Body of pancreas (tissue), 4 donors: ENCODE measurements at regions not wholly inside any gene's neighbourhood (a gene's known extent, or its start where the extent isn't known, plus 50 kb on each side); places are given as distances from the start of the nearest gene placed in this dataset.
"Not testable (repeated sequence)": the region's sequence is repeated elsewhere in the genome, so short reads cannot be mapped to it uniquely, and the experiment has no call there.

Experiments
- ATAC-seq: fragments of 150-250 bp; one replicate; pipeline ENCODE4 v1.9.1; 2016
- DNase-seq, 4 donors: peaks; one replicate each; pipeline ENCODE4 v3.0.0-alpha.2; 2019
- H3K27ac ChIP-seq, 4 donors: fragments of 200-600 bp; sonication (generic); 1 replicate in 3 of 4; 2 replicates in 1 of 4; pipeline versions ENCODE4 v1.5.1 to v1.6.1; 2016 to 2019; ENCODE audit warnings: mild to moderate bottlenecking in 1 of 4, mixed read lengths in 1 of 4, moderate library complexity in 1 of 4
- H3K27me3 ChIP-seq, 2 donors: fragments of 200-600 bp; sonication (generic); one replicate each; pipeline ENCODE4 v1.6.0; 2016; ENCODE audit warnings: mild to moderate bottlenecking in 1 of 2
- H3K36me3 ChIP-seq, 2 donors: fragments of 200-600 bp; sonication (generic); replicated peaks in 1 of 2; 2 replicates each; pipeline ENCODE4 v1.5.1; 2016; ENCODE audit warnings: low read depth in 2 of 2; ENCODE audit not compliant: insufficient read depth in 1 of 2
- H3K4me1 ChIP-seq: fragments of 200-600 bp; sonication (generic); one replicate; pipeline ENCODE4 v1.6.0; 2016
- H3K4me3 ChIP-seq, 2 donors: fragments of 200-600 bp; sonication (generic); 1 replicate in 1 of 2; 2 replicates in 1 of 2; pipeline ENCODE4 v1.5.1; 2016 to 2019
- H3K9me3 ChIP-seq, 3 donors: fragments of 200-600 bp; sonication (generic); 1 replicate in 2 of 3; 2 replicates in 1 of 3; pipeline ENCODE4 v1.5.1; 2016
- CTCF ChIP-seq, 7 experiments: fragments of 450-650 bp in 4 of 7; fragments of 200-600 bp in 3 of 7; sonication (generic) in 3 of 7; IDR thresholded peaks; one replicate each; pipeline ENCODE4 v1.5.1; 2016 to 2019; ENCODE audit warnings: antibody characterized with exemption in 7 of 7
- POLR2A ChIP-seq, 3 donors: fragments of 450-650 bp; IDR thresholded peaks; one replicate each; pipeline ENCODE4 v1.6.1; 2016; ENCODE audit warnings: antibody characterized with exemption in 3 of 3, mild to moderate bottlenecking in 2 of 3
- WGBS, 2 donors: methylation state at CpG; one replicate each; pipeline ENCODE4 v1.1.5; 2017; 5-methylcytosine and 5-hydroxymethylcytosine counted together
- intact Hi-C: fragments of 100-400 bp; cut with DNase I; formaldehyde crosslinking; loops from one replicate; pipeline ENCODE4 v1.15.1; 2023

DNA sequence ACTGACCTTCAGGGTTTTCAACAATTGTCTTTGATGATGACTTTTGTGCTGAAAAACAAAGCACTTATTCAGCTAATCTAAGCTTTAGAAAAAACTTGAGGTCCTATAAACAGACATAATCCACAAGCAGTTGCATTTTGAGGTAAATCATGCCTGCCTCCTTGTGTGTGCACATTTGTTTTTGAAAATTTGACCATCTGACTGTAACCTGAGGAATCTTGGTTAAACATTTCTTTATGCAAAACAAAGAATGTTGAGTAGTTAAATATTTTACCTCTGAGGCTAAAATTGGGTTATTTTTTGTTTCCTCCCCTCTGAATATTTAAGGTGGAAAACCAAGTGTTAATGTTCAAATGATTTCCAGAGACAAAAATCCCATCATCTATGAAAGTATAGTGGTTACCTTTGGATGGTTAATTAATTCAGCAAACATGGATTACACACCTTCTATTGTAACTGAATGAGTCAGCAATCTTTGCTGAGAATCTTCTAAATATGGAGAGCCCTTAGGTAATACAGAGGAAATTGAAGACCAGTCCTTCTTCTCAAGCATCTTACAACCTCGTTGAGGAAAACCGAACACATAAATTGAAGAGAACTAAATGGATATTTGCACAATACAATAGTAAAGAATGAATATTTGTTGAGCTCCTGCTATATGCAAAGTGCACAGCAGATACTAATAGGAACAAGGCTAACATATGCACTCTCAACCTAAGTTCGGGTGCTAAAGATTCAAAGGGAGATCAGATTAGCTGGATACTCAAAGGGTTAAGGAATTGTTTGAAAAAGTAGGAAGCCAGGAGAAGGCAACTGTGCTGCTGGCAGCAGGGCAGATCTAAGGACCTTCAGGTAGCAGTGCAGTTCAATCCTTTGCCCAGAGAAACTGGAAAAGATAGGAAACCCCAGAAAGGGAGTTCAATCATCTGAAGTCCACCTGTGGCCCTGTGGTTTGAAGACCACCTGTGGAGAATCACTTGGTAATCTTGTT is 115.2 kb downstream of the BMP4 start:
- Histone ChIP-seq H3K27me3 (no peaks in the 10 kb centered on the region), H3K9me3 (no peaks in the 10 kb centered on the region), H3K4me1 (peaks cover 12% of the 10 kb centered on the region), H3K4me3 (no peak overlapping the region), H3K27ac (peak overlapping the region in 2 of 4 donors; percentile 51 to 58), H3K36me3 (no peaks in the 10 kb centered on the region)
- no peak for ATAC-seq
- TF ChIP-seq CTCF (IDR thresholded peaks at IDR 0.05), result no peak
- TF ChIP-seq POLR2A (IDR thresholded peaks at IDR 0.05), result no peak
- WGBS, 2 donors, result 65 to 72% methylated on average over 3 of the region's 3 CpGs
- no peak for DNase-seq
- intact Hi-C loops, result no loop called here

GRCh38 chr14:53840444-53840843 is 116.2 kb downstream of the BMP4 start:
- no peak for TF ChIP-seq CTCF (IDR thresholded peaks at IDR 0.05)
- TF ChIP-seq POLR2A (IDR thresholded peaks at IDR 0.05), result no peak
- Histone ChIP-seq H3K4me1 (peaks cover 12% of the 10 kb centered on the region), H3K36me3 (no peaks in the 10 kb centered on the region), H3K9me3 (no peaks in the 10 kb centered on the region), H3K27me3 (no peaks in the 10 kb centered on the region), H3K27ac (peak overlapping the region in 2 of 4 donors; percentile 2 to 6), H3K4me3 (no peak overlapping the region)
- ATAC-seq (no peak), DNase-seq (no peak)
- intact Hi-C loops, result no loop called here
- WGBS, 2 donors, result 35 to 48% methylated on average over 2 of the region's 2 CpGs

- TF ChIP-seq CTCF (IDR thresholded peaks at IDR 0.05), result no peak
- ATAC-seq (no peak), DNase-seq (no peak)
- H3K4me1 ChIP-seq, result peaks cover 12% of the 10 kb centered on the region
- no peaks in the 10 kb centered on the region for H3K36me3 ChIP-seq
- intact Hi-C loops, result no loop called here
- H3K27ac ChIP-seq, result no peak overlapping the region
- no peaks in the 10 kb centered on the region for H3K27me3 ChIP-seq
- no peaks in the 10 kb centered on the region for H3K9me3 ChIP-seq
- 57 to 70% methylated on average over 4 of the region's 4 CpGs for WGBS, 2 donors
- H3K4me3 ChIP-seq, result no peak overlapping the region
Measured at GRCh38 chr14:53838374-53838773, 118.3 kb downstream of the BMP4 start.

GRCh38 chr14:53837656-53838055 is 119.0 kb downstream of the BMP4 start:
- intact Hi-C loops, H3K27me3 ChIP-seq, ATAC-seq, H3K4me3 ChIP-seq, H3K36me3 ChIP-seq, H3K4me1 ChIP-seq, DNase-seq, H3K9me3 ChIP-seq, H3K27ac ChIP-seq: not testable (repeated sequence)
- 63 to 82% methylated on average over 2 of the region's 2 CpGs for WGBS, 2 donors

DNA sequence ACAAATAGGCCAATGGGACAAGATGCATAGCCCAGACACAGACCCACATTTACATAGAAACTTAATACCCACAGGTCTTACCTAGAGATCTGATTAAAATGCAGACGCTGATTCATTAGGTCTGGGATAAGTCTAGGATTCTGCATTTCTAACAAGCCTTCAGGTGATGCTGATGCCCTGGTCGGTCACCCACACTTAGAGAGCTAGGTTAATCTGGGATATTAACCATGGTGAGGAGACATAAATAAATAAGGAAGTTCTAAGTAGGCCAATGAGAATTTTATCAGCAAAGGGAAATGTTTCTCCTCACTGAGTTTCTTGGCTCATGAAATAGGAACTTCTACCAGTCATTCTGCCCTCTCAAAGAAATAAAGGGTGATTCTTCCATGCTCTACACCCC is 120.1 kb downstream of the BMP4 start:
- H3K27me3 ChIP-seq, result no peaks in the 10 kb centered on the region
- H3K9me3 ChIP-seq, result no peaks in the 10 kb centered on the region
- TF ChIP-seq CTCF (IDR thresholded peaks at IDR 0.05) (no peak), POLR2A (IDR thresholded peaks at IDR 0.05) (no peak)
- H3K36me3 ChIP-seq, result no peaks in the 10 kb centered on the region
- intact Hi-C loops, result no loop called here
- 59 to 81% methylated on average over 2 of the region's 2 CpGs for WGBS, 2 donors
- DNase-seq (no peak), ATAC-seq (no peak)
- H3K4me3 ChIP-seq, result no peak overlapping the region
- H3K27ac ChIP-seq, result no peak overlapping the region
- H3K4me1 ChIP-seq, result no peaks in the 10 kb centered on the region
